ENCODE measurements at regions not wholly inside any gene's neighbourhood (a gene's known extent, or its start where the extent isn't known, plus 50 kb on each side); places are given as distances from the start of the nearest gene placed in this dataset.

DNA sequence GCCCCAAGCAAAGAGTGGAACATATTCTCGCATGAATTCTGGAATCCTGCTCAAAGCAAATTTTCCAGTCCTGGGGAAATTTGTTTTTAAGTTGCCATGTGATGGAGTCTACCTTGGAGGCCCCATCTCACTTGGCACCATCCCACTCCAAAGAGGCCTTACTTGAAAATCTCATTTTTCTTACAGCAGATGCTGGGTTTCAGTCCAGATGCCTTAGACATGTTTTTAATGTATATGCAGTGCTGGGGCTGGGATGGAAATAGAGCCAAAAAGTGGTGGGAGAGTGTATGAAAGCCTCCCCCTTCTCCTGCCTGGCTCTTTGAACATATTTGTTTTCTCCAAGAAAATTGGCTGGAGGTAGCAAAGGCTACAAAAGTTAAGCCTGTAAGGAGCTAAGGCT lies 493.7 kb downstream of the ENC1 start:
- no peaks in the 10 kb centered on the region for H3K27me3 Mint-ChIP-seq (ENCODE audit: insufficient read depth)
- H3K36me3 Mint-ChIP-seq (ENCODE audit: low read depth) = no peaks in the 10 kb centered on the region
- DNase-seq (ENCODE audit: low spot score) = no peak
- intact Hi-C loops (cut with micrococcal nuclease) = no loop called here
- no peaks in the 10 kb centered on the region for H3K9me3 Mint-ChIP-seq
- H3K4me1 Mint-ChIP-seq (ENCODE audit: low read depth) = no peaks in the 10 kb centered on the region
- H3K4me3 Mint-ChIP-seq = no peak overlapping the region
- H3K27ac Mint-ChIP-seq = no peak overlapping the region

- no peak overlapping the region for H3K4me3 Mint-ChIP-seq
- DNase-seq (ENCODE audit: low spot score) = no peak
- H3K27ac Mint-ChIP-seq = no peak overlapping the region
- no peaks in the 10 kb centered on the region for H3K36me3 Mint-ChIP-seq (ENCODE audit: low read depth)
- H3K9me3 Mint-ChIP-seq = no peaks in the 10 kb centered on the region
- H3K4me1 Mint-ChIP-seq (ENCODE audit: low read depth) = no peaks in the 10 kb centered on the region
- intact Hi-C loops (cut with micrococcal nuclease) = no loop called here
- H3K27me3 Mint-ChIP-seq (ENCODE audit: insufficient read depth) = no peaks in the 10 kb centered on the region
These were observed 494.6 kb downstream of the ENC1 start for GRCh38 chr5:74145951-74146350.

- H3K9me3 Mint-ChIP-seq = no peaks in the 10 kb centered on the region
- H3K4me1 Mint-ChIP-seq (ENCODE audit: low read depth) = no peaks in the 10 kb centered on the region
- no peak overlapping the region for H3K4me3 Mint-ChIP-seq
- no peaks in the 10 kb centered on the region for H3K27me3 Mint-ChIP-seq (ENCODE audit: insufficient read depth)
- H3K36me3 Mint-ChIP-seq (ENCODE audit: low read depth) = no peaks in the 10 kb centered on the region
- intact Hi-C loops (cut with micrococcal nuclease) = no loop called here
- no peak for DNase-seq (ENCODE audit: low spot score)
- no peak overlapping the region for H3K27ac Mint-ChIP-seq
These were observed 496.7 kb downstream of the ENC1 start for GRCh38 chr5:74143721-74144330.

DNA sequence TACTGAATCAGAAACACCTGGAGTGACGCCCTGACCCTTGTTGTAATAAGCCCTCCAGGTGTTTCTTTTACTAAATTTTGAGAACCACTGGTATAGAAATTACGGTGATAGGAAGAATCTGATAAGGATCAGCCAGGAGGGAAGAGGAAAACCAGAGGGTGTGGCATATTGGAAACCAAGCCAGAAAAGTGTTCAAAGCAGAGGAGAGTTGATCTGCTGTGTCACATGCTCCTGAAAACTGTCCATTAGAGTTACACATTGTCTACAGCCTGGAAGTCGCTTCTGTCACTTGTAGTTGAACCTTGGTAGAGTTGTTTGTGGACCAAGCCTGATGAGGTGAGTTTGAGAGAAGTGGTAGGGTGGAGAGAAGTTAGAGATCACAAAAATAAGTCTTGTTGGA lies 497.4 kb downstream of the ENC1 start:
- intact Hi-C loops (cut with micrococcal nuclease) = no loop called here
- Mint-ChIP-seq H3K27ac (no peak overlapping the region), H3K27me3 (ENCODE audit: insufficient read depth) (no peaks in the 10 kb centered on the region), H3K9me3 (no peaks in the 10 kb centered on the region), H3K36me3 (ENCODE audit: low read depth) (no peaks in the 10 kb centered on the region), H3K4me1 (ENCODE audit: low read depth) (no peaks in the 10 kb centered on the region), H3K4me3 (no peak overlapping the region)
- DNase-seq (ENCODE audit: low spot score) = no peak

GRCh38 chr5:74141053-74141452 lies 499.5 kb downstream of the ENC1 start:
- Mint-ChIP-seq H3K4me3 (no peak overlapping the region), H3K4me1 (ENCODE audit: low read depth) (no peaks in the 10 kb centered on the region), H3K27me3 (ENCODE audit: insufficient read depth) (no peaks in the 10 kb centered on the region), H3K9me3 (no peaks in the 10 kb centered on the region), H3K27ac (no peak overlapping the region), H3K36me3 (ENCODE audit: low read depth) (no peaks in the 10 kb centered on the region)
- intact Hi-C loops (cut with micrococcal nuclease) = no loop called here
- DNase-seq (ENCODE audit: low spot score) = no peak

DNA sequence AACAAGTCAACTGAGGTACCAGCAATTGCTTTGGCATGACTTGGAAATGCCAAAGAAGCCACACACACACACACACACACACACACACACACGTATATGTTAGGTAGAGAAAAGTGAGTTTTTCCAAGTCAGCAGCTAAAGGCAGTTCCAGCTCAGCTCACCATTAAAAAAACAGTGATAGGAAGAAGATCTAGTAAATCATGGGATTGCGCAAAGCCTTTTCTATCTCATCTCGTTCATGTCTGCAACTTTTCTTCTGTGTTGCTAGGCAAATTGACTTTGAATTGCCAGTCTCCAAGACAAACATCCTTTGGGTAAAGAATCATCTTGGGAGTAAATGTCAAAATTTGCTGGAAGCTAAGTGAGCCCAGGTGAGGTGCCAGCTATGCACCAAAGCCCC lies 500.1 kb downstream of the ENC1 start:
- Mint-ChIP-seq H3K36me3 (ENCODE audit: low read depth) (no peaks in the 10 kb centered on the region), H3K4me3 (no peak overlapping the region), H3K27me3 (ENCODE audit: insufficient read depth) (no peaks in the 10 kb centered on the region), H3K27ac (no peak overlapping the region), H3K4me1 (ENCODE audit: low read depth) (no peaks in the 10 kb centered on the region), H3K9me3 (no peaks in the 10 kb centered on the region)
- DNase-seq (ENCODE audit: low spot score) = no peak
- intact Hi-C loops (cut with micrococcal nuclease) = no loop called here

- Mint-ChIP-seq H3K36me3 (ENCODE audit: low read depth) (no peaks in the 10 kb centered on the region), H3K4me1 (ENCODE audit: low read depth) (no peaks in the 10 kb centered on the region), H3K9me3 (no peaks in the 10 kb centered on the region), H3K27ac (no peak overlapping the region), H3K27me3 (ENCODE audit: insufficient read depth) (no peaks in the 10 kb centered on the region), H3K4me3 (no peak overlapping the region)
- intact Hi-C loops (cut with micrococcal nuclease) = no loop called here
- no peak for DNase-seq (ENCODE audit: low spot score)
These were observed 500.9 kb downstream of the ENC1 start for GRCh38 chr5:74139589-74139988.

DNA sequence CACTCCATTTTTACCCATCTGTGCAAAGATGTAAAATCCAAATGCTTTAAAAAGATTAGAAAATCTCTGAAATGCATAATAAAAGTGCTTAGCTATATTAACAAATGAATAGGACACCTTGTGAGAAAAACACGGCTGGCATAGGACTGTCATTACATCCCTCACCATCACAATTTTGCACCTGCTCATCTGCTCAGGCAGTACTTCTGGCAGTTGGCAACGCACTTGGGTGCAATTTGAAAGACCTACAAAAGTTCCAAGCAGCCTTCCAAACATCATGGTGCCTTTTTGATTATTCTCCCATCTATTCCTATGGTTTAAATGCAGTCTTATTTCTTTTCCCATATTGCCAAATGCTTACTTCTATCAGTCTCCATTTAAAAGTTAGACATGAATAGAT lies 501.8 kb downstream of the ENC1 start:
- Mint-ChIP-seq H3K4me3 (no peak overlapping the region), H3K27me3 (ENCODE audit: insufficient read depth) (no peaks in the 10 kb centered on the region), H3K9me3 (no peaks in the 10 kb centered on the region), H3K36me3 (ENCODE audit: low read depth) (no peaks in the 10 kb centered on the region), H3K27ac (no peak overlapping the region), H3K4me1 (ENCODE audit: low read depth) (no peaks in the 10 kb centered on the region)
- intact Hi-C loops (cut with micrococcal nuclease) = no loop called here
- DNase-seq (ENCODE audit: low spot score) = no peak

DNA sequence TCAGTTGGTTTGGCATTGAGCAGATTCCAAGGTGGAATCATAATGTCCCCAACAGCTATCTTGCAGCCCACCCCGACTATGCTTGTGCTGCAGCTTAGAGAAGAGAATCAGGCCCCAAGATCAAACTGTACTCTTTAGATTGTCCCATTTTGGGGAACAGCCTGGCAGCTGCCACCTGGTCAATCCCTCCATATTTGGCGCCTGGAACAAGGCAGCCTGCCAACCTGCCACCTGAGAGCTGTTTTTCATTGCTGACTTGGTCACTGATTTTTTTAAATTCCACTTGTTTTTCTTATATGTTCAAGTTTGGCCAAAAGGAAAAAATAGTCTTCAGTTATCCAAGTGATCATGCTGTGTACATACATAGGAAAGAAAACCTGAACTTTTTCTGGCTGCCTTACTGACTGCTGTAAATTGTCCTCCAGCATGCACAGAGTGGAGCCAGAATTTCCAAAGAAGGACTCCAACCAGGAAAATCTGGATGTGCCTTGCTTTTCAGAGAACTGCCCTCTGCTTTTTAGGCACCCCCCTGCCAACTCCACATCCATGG lies 504.2 kb downstream of the ENC1 start:
- no peaks in the 10 kb centered on the region for H3K27me3 Mint-ChIP-seq (ENCODE audit: insufficient read depth)
- DNase-seq (ENCODE audit: low spot score) = no peak
- H3K9me3 Mint-ChIP-seq = no peaks in the 10 kb centered on the region
- intact Hi-C loops (cut with micrococcal nuclease) = no loop called here
- no peaks in the 10 kb centered on the region for H3K36me3 Mint-ChIP-seq (ENCODE audit: low read depth)
- H3K4me3 Mint-ChIP-seq = no peak overlapping the region
- H3K4me1 Mint-ChIP-seq (ENCODE audit: low read depth) = no peaks in the 10 kb centered on the region
- no peak overlapping the region for H3K27ac Mint-ChIP-seq

DNA sequence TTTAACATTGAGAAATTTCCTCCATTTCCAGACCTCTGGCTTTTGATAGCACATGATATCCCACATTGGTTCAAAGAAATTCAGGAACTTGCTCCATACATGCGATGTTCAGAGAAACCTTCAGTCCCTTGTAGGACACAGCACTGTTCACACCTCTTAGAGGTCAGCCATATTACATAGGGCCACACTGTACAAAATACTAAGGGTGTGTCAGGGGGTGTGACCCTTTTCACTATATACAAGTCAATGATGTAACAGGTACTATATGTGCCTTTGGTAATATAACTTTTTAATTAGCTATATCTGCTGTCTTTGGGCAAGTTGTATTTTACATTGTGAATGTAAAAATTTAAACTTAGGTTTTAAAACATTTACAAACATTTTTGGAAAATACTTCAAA lies 505.5 kb downstream of the ENC1 start:
- no peak for DNase-seq (ENCODE audit: low spot score)
- no peaks in the 10 kb centered on the region for H3K36me3 Mint-ChIP-seq (ENCODE audit: low read depth)
- H3K9me3 Mint-ChIP-seq = no peaks in the 10 kb centered on the region
- intact Hi-C loops (cut with micrococcal nuclease) = no loop called here
- H3K4me1 Mint-ChIP-seq (ENCODE audit: low read depth) = no peaks in the 10 kb centered on the region
- H3K27me3 Mint-ChIP-seq (ENCODE audit: insufficient read depth) = no peaks in the 10 kb centered on the region
- H3K27ac Mint-ChIP-seq = no peak overlapping the region
- no peak overlapping the region for H3K4me3 Mint-ChIP-seq

- Mint-ChIP-seq H3K36me3 (ENCODE audit: low read depth) (no peaks in the 10 kb centered on the region), H3K4me1 (ENCODE audit: low read depth) (no peaks in the 10 kb centered on the region), H3K9me3 (no peaks in the 10 kb centered on the region), H3K27ac (no peak overlapping the region), H3K27me3 (ENCODE audit: insufficient read depth) (peaks cover 5% of the 10 kb centered on the region), H3K4me3 (no peak overlapping the region)
- DNase-seq (ENCODE audit: low spot score) = no peak
- intact Hi-C loops (cut with micrococcal nuclease) = no loop called here
These were observed 506.5 kb downstream of the ARHGEF28 start for GRCh38 chr5:74132485-74132884.

DNA sequence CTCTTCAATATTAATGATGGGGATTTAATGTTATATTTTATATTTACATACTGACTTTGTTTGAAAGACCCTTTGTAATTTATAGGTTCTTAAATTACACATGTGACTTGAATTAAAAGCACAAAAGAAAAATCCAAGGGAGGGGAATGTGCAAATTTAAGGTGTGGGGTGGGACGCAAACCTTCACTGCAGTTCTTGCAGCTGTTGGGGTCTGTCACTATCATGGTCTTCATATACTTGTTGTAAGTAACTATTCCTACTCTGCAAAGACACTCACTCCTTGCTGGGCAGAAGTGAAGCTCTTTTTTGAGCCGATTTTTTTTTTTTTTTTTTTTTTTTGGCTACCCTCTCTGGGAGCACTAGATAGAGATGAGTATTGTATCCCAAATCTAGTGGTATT lies 505.3 kb downstream of the ARHGEF28 start:
- Mint-ChIP-seq H3K27ac (no peak overlapping the region), H3K4me1 (ENCODE audit: low read depth) (no peaks in the 10 kb centered on the region), H3K9me3 (no peaks in the 10 kb centered on the region), H3K36me3 (ENCODE audit: low read depth) (no peaks in the 10 kb centered on the region), H3K4me3 (no peak overlapping the region), H3K27me3 (ENCODE audit: insufficient read depth) (peaks cover 5% of the 10 kb centered on the region)
- DNase-seq (ENCODE audit: low spot score) = no peak
- intact Hi-C loops (cut with micrococcal nuclease) = no loop called here

GRCh38 chr5:74130155-74130897 lies 504.3 kb downstream of the ARHGEF28 start:
- Mint-ChIP-seq H3K4me3 (no peak overlapping the region), H3K27ac (no peak overlapping the region), H3K36me3 (ENCODE audit: low read depth) (no peaks in the 10 kb centered on the region), H3K27me3 (ENCODE audit: insufficient read depth) (peaks cover 5% of the 10 kb centered on the region), H3K9me3 (no peaks in the 10 kb centered on the region), H3K4me1 (ENCODE audit: low read depth) (no peaks in the 10 kb centered on the region)
- intact Hi-C loops (cut with micrococcal nuclease) = no loop called here
- DNase-seq (ENCODE audit: low spot score) = no peak

Data from activated T-helper 1 cell treated with anti-CD3 and anti-CD28 coated beads, Interleukin-12 subunit alpha, Interleukin-12 subunit beta, Interleukin-2, Interleukin-4 antibody, amounts not matched to agents 30 ng/mL and 10 ng/mL and 1 ng/mL, durations not matched to agents 14 hours and 24 hours and 36 hours (primary cell).